NCI-H510A (cell line): ENCODE measurements at regions not wholly inside any gene's neighbourhood (a gene's known extent, or its start where the extent isn't known, plus 50 kb on each side); places are given as distances from the start of the nearest gene placed in this dataset.

ENCODE experiments used
- DNase-seq: peaks from one replicate; lab custom pipeline; 2025; lab: John Stamatoyannopoulos, UW

DNA sequence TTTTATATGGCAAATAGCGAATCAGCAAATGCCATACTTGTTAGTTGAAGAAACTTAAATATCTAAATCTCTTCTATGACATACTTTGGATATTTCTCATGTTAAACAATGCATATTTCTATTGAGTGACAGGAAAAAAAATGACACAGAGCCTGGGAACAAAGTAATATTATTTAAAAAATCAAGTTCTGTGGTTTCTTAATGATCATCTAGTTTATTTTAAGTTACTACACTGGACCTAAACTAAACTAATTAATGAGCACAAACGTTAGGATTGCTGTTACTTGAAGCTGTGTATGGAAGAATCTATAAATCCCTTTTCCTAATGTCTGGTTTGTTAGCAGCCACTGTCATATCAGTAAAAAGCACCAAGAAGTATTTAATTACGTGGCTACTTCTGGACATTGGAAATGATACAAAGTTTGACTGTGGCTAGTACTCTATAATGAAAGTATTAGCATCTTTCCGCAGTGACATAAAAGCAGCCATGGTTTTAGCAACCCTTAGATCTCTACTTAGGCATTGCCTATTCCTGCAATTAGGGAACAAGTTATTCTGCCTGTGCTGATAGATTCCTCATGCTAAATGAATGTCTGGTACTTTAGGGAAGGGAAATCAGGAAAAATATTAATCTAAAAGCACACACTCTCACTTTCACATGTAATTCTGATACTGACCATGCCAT is 981.7 kb upstream of the B3GALT2 start:
- no peak for DNase-seq

DNA sequence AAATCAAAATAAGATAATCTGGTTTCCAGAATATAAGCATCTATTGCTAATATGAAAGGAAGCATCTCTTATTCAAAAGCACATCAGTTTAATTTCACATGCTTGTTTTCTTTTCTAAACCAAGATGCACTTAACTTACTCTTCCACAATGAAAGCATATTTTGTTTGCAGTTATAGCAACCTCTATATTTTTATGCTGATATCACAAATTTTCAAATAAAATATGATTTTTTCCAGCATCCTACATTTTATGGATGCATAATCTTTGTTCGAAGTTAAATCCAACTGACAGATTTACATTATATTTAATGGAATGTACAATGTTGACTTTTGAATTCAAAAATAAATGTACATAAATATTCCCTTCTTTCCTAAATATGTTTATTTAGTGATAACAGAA is 978.3 kb upstream of the B3GALT2 start:
- no peak for DNase-seq

DNA sequence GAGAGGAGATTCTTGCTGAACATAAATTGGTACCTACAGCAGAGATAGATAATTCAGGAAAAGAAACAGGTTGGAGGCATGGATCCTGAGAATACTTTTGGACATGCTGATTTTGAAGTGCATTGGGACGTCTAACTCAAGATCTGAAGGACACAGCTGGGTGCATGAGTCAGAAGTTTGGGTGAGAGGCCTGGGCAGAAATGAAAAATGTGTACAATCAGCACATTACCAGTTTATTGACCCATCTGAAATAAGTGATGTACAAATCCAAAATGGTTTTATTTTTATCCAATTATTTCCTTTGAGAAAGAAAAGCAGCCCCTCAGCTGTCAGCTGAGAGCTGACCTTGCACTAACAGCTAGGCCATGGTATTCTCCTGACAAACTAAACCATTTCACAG is 975.2 kb upstream of the B3GALT2 start:
- no peak for DNase-seq

DNA sequence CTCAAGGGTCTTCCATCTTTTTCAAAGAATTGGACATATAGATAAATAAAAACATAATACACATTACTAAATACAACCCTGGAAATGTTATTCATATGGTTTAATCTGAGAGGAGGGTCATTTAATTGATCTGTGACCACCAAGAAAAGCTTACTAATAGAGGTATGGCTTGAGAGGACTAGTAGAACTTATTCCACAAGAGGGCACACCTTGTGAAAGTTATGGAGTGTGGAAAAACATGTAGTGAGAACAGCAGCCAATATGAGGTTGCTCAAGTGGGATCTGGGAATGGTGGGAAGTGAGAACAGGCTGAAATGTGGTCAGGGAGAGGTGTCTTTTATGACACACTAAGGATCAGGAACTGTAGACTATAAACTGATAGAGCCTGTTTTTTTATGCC is 973.5 kb upstream of the B3GALT2 start:
- no peak for DNase-seq

DNA sequence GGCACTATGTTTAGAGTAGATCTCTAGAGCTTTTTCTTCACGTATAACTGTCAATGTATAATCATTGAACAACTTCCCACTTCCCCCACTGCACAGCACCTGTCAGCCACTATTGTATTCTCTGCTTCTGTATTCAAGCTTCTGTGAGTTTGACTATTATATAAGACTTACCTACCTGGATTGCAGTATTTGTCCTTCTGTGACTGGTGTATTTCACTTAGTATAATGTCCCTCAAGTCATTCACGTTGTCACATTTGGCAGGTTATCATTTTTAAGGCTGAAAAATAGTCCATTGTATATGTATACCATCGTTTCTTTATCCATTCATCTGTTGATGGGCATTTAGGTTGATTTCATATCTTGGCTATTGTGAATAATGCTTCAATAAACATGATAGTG is 969.5 kb upstream of the B3GALT2 start:
- no peak for DNase-seq

DNA sequence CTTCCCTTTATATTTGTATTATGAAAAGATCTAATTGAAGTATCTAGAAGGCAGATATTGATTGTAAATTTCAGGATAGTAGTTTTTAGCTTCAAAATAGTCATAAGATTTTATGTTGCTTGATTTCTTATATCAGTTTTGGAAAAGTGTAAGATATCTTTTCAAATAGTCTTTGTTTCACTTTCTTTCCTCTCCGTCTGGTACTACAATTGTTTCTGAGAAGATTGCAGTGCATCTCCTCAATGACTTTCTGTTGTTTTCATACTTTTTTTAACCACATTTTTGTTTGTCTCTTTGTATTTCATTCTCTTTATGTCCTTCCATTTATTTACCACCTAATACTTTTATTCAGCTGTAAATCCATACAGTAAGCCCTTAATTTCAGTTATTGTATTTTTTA is 964.6 kb upstream of the B3GALT2 start:
- DNase-seq: no peak

DNA sequence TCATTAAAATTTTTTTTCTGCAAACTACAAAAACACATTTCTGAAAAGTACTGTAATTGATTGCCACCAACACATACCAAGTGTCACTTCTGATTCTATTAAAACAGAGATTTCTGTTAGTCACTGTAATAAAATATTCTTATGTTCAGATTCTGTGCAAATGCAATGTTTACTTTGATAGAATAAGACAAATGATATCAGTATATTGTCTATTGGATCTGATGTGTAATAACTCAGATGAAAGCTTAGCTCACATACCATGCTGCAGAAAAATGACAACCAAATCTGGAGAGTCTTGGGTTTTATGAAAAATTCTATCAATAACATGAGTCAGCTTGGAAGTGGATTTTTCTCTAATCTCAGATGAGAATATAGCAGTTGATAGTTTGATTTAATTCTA is 963.8 kb upstream of the B3GALT2 start:
- no peak for DNase-seq

DNA sequence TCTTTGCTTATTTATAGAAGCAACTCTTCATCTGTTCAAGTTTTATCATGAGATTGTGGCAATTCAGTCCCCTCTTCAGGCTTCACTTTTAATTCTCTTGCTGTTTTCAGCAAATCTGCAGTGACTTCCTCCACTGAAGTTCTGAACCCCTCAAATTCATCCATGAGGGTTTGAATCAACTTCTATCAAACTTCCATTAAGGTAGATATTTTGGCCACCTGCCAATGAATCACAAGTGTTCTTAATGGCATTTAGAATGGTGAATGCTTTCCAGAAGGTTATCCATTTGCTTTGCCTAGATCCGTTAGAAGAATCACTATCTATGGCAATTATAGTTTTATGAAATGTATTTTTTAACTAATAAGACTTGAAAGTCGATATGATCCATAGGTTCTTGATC is 946.7 kb upstream of the B3GALT2 start:
- DNase-seq: no peak

DNA sequence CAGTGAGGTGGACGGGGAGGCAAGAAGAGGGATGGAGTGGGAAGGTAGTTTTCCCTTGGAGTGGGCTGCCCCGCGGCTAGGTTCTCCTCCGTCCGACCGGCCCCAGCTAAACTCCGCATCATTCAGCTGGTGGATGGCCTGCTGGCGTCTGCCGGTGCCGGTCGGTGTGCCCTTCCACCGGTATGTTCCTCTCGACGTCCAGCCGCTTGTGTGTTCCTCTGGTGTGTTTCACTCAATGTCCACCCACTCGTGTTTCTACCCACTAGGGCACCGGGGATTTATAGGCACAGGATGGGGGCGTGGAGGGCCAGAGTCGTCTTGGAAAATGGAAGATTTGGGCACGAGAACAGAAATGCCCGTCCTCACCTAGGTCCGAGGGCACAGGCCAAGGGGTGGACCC is 931.7 kb upstream of the B3GALT2 start:
- DNase-seq: no peak

DNA sequence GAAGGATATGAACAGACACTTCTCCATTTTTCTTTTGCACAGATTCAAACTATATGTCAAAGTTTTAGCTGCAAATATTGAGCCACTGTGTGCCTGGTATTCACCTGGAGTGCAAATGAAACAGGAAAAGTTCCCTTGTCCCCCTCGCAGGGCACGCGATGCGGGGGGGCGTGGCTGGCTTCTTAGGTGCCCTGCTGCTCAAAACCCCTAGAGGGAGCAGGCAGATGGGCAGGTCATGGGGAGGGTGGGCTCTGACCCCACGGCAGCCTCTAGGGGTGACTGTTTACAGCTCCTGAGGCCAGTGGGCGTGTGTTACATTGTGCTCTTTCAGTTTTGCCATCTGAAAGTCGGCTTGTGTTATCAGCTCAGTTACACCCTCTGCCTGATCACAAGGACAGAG is 931.2 kb upstream of the B3GALT2 start:
- DNase-seq: no peak

DNA sequence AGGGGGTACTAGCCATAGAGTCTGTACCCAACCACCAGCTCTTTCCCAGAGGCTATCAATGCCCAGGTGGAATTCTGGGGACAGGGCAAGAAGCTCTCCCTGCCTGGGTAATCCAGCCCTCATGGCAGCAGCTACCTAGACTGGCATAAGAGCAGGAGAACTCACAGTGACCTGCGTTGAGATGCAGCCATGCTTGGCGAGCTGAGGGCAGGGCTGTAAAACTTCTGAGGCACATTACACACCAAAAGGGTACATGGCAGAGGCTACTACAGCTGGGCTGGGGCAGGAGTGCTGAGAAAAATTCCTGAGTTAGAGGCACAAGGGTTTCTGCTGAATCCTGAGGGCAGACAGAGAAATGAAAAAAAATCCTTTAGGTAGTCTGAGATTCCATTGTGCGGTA is 927.9 kb upstream of the B3GALT2 start:
- no peak for DNase-seq

DNA sequence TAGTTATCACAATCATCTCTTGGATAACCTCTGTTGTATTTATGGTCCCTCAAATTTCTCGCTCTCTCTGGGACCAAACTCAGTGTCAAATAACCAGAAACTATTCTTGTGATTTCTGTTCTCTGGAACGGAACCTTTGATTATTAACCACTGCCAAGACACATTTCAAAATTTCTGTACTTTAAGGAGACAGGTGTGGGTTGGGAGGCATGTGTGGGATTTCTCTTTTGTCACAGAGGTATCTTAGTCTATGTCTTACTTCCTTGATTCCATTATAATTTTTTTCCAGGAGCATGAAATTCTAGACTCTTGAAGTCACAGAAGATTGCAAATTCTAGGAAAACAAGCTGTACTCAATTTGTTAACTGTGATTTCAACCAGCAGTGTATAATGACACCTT is 919.0 kb upstream of the B3GALT2 start:
- DNase-seq: no peak

DNA sequence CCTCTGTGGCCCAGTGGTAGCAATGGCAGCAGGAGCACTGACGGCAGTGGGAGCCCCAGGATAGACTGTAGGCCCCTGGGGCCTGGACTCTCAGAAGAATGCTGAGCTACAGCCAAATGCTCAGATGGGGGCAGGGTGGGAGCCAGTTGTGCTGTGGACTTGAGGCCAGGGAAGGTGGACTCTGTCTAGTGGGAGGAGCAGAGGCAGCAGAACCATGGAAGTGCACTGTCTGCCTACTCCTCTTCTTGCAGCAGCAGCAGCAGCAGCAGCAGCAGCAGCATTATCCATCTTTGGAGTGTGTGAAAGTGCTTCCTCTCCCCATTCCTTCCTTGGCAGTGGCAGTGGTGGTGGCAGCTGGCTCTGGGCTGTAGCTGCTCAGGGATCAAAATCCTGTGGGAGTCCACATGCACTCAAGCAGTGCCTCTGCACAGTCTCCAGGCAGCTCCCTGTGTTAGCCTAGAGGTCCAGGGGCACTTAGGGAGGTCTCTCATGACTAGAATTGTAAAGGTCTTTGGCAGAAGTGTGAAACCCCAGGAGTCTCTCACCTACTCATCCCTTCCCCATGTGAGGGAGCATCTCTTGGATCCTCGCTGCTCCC is 917.9 kb upstream of the B3GALT2 start:
- no peak for DNase-seq

DNA sequence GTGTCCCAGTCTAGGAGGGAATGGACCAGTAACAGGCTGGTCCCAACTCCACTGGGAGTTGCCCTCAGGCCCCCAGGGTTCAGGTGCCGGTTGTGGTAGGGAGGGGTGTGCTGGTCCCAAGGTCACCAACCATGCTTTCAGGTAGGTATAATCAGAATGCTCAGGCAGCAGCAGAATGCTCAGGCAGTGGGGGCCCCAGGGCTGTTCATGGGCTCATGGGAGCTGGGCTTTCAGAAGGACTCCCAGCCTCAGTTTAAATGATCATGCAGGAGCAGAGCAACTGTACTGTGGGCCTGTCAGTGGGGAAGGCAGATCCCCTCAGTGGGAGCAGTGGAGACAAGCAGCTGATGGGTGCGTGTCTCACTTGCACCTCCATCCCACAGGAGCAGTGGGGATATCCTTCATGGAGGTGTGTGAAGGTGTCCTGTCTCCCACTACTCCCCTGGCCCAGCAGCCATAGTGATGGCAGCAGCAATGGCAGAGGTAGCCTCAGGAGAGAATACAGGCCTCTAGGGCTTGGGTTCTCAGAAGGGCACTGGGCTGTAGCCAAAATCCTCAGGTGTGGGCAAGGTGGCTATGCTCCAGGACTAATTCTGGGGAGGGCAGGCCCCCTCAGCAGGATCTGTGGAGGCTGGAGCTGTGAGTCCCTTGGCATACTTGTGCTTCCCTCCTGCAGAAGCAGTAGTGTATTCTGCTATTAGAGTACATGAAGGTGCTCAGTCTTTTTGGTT is 917.3 kb upstream of the B3GALT2 start:
- no peak for DNase-seq

DNA sequence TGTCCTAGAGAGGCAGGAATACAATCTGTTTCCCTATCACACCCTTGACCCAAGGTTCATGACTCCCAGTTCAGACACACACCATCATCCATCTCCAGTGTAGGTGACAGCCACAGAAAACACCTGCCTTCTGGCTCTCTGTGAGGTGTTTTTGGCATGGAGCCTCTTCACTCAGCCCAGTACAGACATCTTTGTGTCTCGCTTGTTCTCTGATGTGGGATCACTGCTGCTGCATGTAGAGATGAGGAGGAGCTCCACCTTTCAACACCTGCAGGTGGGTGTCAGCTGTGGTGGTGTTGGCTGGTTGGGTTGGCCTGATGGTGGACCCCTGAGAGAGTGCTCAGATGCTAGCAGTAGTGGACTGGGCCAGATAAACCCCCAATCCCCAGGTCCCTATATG is 916.7 kb upstream of the B3GALT2 start:
- DNase-seq: no peak

DNA sequence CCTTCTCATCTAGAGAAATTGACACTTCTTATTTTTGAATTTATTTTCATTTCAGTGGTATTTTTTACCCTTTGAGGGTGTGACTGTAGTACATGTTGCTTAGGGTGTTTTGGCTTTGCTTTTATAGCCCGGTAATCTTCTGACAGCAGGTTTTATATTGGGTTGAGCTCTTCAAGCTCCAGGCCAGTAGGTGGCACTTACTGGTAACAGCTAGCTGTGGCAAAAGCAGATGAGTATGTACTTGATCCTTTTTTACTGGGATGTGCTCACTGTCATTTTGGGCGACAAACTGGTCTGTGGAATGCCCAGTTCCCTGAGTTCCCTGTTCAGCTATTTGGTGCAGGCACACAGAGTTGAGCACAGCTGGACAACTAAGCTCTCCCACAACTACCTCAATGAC is 916.2 kb upstream of the B3GALT2 start:
- DNase-seq: no peak

DNA sequence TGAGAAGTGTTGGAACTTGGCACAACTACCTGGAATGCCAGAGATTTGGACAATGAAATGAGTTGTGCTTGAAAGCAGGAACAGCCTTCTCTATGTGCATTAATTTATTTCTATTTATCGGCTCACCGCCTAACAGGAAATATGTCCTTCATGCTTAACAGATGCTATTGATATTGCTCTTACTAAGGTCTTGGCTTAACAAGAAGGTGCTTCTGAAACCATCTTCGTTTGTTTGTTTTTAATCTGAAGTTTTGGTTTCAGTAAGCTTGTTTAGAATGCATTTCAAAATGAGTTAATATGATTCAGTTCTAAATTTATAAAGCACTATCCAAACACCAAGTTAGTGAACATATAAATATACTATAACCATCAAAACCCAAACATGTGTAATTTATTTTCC is 898.3 kb upstream of the B3GALT2 start:
- DNase-seq: no peak

DNA sequence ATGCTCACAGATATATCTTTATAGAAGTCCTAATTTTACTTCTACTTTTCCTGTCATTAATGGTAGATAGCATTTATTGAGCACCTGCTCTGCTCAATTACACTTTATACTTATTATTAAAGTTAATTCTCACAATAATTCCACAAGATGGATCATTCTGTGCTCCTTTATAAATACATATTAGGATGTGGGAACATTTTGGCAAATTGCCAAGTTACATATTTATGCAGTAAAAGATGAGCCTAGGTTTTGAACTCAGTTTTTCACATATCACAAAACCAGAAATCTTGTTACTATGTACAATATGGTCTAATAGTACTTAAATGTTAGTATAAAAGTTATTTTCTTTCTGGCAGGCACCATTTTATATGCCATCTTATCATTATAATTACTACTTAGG is 895.0 kb upstream of the B3GALT2 start:
- DNase-seq: no peak

DNA sequence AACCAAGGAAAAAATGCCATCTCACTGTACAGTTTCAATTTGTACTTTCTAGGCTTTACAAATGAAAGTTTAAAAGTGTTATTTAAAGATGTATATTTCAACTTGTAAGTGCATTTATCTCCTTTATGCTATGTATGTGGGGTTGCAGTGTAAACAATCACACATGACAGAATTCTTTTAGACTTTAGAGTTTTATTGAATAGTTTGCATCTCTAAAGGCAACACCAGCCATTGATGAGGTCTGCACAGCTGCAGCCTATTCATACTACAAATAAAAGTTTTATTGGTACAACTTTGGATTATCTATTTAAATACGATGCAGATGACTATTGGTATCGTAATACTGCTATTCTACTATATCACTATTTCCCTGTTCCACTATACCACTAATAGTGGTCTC is 894.4 kb upstream of the B3GALT2 start:
- no peak for DNase-seq

DNA sequence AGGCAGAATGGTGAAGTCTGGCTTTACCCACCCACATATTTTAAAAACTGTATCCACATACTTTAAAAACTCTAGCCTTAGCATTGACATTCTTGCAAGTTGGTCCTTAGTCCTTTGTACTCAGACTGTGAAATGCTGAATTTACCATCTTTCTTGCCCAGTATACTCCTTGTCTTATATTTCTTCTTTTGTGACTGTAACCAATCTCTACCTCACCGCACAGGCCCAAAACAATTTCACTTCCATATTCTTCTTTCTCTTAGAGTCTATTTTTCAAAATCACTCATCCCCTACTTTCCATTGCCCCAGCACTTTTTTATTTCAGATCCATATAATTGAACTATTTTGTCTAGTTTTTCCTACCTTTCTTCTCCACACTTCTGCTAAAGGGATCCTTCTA is 892.4 kb upstream of the B3GALT2 start:
- DNase-seq: no peak

DNA sequence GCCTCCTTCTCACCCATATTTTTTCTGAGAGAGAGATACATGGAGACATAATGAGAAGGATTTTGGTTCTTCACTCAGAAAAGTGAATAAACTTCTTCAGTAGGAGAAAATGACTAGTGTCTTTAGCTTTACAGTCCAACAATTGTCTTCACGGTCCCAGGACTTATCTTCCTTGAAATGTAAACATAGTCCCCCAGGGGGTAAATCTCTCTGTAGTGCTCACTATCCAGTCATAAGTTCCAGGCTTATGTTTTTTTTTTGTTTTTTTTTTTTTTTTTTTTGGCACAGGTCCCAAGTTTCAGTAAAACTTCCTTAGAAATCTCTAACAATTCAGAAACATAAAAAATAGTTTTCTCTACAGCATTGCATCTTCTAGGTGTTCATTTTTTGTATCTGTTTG is 890.2 kb upstream of the B3GALT2 start:
- no peak for DNase-seq

DNA sequence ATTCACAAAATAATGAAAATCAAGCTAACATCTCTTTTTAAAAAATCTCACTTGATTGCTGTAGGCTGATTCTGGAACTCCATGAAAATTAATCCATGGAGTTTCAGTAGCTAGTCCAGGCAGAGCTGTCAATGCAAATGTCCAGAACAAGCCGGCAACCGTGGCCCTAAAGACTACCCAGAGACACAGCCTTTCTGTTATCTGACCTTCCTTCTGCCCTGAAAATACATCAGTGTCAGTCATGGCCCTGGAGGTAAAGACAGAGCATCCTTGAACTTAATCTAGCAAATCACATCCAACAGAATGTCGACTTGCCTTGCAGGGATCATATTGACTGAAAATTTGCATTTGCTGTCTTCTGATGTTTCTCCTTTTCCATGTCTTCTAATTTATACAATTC is 887.4 kb upstream of the B3GALT2 start:
- no peak for DNase-seq

DNA sequence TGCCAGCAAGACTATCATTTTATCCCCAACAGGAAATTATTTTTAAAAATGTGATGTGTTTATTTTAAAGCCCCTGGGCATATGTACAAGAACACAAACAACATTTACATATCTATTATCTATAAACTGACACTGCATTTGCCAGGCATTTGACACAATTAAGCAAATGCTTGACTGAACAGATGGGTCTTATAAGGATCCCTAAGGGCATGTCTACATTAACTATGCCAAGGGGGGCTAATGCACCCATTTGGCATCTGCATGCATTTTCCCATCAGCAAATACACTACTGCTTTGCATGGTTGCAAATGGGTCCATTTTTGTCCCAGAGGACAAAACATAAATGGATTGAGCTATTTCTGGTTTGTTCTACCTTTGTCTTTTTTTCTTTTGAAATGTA is 884.8 kb upstream of the B3GALT2 start:
- no peak for DNase-seq

DNA sequence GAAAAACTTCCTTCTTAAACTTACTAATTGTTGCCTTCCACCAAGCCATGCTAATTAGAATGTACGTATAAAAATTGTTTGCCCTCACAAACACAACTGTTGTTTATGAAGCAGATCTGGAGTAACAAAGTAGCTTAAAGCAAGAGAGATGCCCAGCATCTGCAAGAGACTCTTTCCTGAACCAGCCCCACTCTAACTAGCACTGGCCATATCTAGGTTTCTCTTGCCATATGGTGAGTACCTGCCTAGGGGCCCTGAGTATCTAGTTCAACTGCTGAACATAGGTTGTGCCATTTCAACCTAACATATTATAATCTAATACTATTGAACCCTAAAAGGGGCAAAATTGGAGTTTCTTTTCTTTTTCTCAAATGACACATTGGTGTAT is 883.4 kb upstream of the B3GALT2 start:
- no peak for DNase-seq
